Loucy (cell line): ENCODE measurements at regions not wholly inside any gene's neighbourhood (a gene's known extent, or its start where the extent isn't known, plus 50 kb on each side); places are given as distances from the start of the nearest gene placed in this dataset.

Experiments
- H2AFZ ChIP-seq: fragments of 200-600 bp; sonication (generic); 2 replicates; pipeline ENCODE4 v1.6.0; 2016; ENCODE audit warnings: antibody characterized with exemption, mild to moderate bottlenecking, low read length, moderate library complexity
- H3F3A ChIP-seq: fragments of 200-600 bp; 2 replicates; pipeline ENCODE4 v1.6.0; 2016; ENCODE audit warnings: antibody characterized with exemption, low read depth, mild to moderate bottlenecking
- H3K27me3 ChIP-seq: fragments of 200-600 bp; sonication (generic); 2 replicates; pipeline ENCODE4 v1.6.1; 2014; ENCODE audit warnings: low read length, mild to moderate bottlenecking; ENCODE audit not compliant: insufficient read depth, poor library complexity, severe bottlenecking
- H3K36me3 ChIP-seq: fragments of 200-600 bp; sonication (generic); 2 replicates; pipeline ENCODE4 v1.6.1; 2016; ENCODE audit warnings: low read length; ENCODE audit not compliant: insufficient read depth
- H3K4me1 ChIP-seq: fragments of 200-600 bp; sonication (generic); 2 replicates; pipeline ENCODE4 v1.5.1; 2014; ENCODE audit warnings: low read length, mild to moderate bottlenecking; ENCODE audit not compliant: insufficient read depth, poor library complexity, severe bottlenecking
- H3K4me2 ChIP-seq: fragments of 200-600 bp; sonication (generic); 2 replicates; pipeline ENCODE4 v1.6.0; 2014; ENCODE audit warnings: antibody characterized with exemption, low read length, low read depth, mild to moderate bottlenecking; ENCODE audit not compliant: poor library complexity, severe bottlenecking
- H3K4me3 ChIP-seq: fragments of 200-600 bp; sonication (generic); 2 replicates; pipeline ENCODE4 v1.5.1; 2014; ENCODE audit warnings: low read length, mild to moderate bottlenecking, mixed read lengths; ENCODE audit not compliant: poor library complexity, severe bottlenecking
- H3K79me2 ChIP-seq: fragments of 200-600 bp; sonication (generic); 2 replicates; pipeline ENCODE4 v1.6.1; 2014; ENCODE audit warnings: low read length; ENCODE audit not compliant: insufficient read depth
- H3K9ac ChIP-seq: fragments of 200-600 bp; sonication (generic); 2 replicates; pipeline ENCODE4 v1.6.0; 2014; ENCODE audit warnings: mild to moderate bottlenecking, low read depth, low read length, moderate library complexity; ENCODE audit not compliant: poor library complexity, severe bottlenecking
- H3K9me2 ChIP-seq: fragments of 200-600 bp; sonication (generic); replicated peaks from 2 replicates; pipeline ENCODE4 v1.6.1; 2016; ENCODE audit warnings: low read depth, low read length, mixed read lengths
- H3K9me3 ChIP-seq: fragments of 200-600 bp; sonication (generic); 2 replicates; pipeline ENCODE4 v1.6.1; 2014; ENCODE audit warnings: mild to moderate bottlenecking, antibody characterized with exemption, low read length, low read depth; ENCODE audit not compliant: insufficient read depth
- H4K20me1 ChIP-seq: fragments of 200-600 bp; sonication (generic); 2 replicates; pipeline ENCODE4 v1.6.0; 2014; ENCODE audit warnings: antibody characterized with exemption, low read length, mild to moderate bottlenecking; ENCODE audit not compliant: insufficient read depth, poor library complexity, severe bottlenecking
- EZH2phosphoT487 ChIP-seq: fragments of 200-600 bp; IDR thresholded peaks from 2 replicates; pipeline ENCODE4 v1.6.1; 2018; ENCODE audit warnings: antibody characterized with exemption, mild to moderate bottlenecking, moderate library complexity, borderline replicate concordance
- TF ChIP-seq, protein P1 (sequence below): fragments of 200-600 bp; sonication (generic); conservative IDR thresholded peaks from 2 replicates; pipeline ENCODE4 v1.5.1; 2014; ENCODE audit warnings: mild to moderate bottlenecking, antibody characterized with exemption, low read length

DNA sequence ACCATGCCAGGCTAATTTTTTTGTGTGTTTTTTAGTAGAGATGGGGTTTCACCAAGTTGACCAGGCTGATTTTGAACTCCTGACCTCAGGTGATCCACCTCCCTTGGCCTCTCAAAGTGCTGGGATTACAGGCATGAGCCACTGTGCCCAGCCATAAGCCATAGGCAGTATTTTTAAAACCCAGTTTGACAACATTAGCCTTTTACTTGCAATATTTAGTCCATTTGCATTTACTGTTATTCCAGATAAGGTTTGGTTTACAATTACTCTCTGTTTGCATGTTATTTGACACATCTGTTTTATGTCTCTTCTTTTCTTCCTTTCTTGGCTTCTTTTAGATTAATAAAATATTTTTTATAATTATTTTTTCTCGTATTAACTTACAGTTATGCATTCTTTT, 83.6 kb upstream of the EPHB3 start:
- peaks cover 23% of the 10 kb centered on the region for H3K4me1 ChIP-seq
- no peak overlapping the region for H3K4me2 ChIP-seq
- H3F3A ChIP-seq: no peaks in the 10 kb centered on the region
- no peaks in the 10 kb centered on the region for H3K36me3 ChIP-seq
- H3K9me3 ChIP-seq: no peaks in the 10 kb centered on the region
- no peak overlapping the region for H3K9ac ChIP-seq
- no peak overlapping the region for H2AFZ ChIP-seq
- TF ChIP-seq, protein P1, sequence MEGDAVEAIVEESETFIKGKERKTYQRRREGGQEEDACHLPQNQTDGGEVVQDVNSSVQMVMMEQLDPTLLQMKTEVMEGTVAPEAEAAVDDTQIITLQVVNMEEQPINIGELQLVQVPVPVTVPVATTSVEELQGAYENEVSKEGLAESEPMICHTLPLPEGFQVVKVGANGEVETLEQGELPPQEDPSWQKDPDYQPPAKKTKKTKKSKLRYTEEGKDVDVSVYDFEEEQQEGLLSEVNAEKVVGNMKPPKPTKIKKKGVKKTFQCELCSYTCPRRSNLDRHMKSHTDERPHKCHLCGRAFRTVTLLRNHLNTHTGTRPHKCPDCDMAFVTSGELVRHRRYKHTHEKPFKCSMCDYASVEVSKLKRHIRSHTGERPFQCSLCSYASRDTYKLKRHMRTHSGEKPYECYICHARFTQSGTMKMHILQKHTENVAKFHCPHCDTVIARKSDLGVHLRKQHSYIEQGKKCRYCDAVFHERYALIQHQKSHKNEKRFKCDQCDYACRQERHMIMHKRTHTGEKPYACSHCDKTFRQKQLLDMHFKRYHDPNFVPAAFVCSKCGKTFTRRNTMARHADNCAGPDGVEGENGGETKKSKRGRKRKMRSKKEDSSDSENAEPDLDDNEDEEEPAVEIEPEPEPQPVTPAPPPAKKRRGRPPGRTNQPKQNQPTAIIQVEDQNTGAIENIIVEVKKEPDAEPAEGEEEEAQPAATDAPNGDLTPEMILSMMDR: no peak
- H3K9me2 ChIP-seq: no peaks in the 10 kb centered on the region
- H4K20me1 ChIP-seq: no peaks in the 10 kb centered on the region
- no peaks in the 10 kb centered on the region for H3K27me3 ChIP-seq
- H3K4me3 ChIP-seq: no peak overlapping the region
- H3K79me2 ChIP-seq: no peaks in the 10 kb centered on the region

DNA sequence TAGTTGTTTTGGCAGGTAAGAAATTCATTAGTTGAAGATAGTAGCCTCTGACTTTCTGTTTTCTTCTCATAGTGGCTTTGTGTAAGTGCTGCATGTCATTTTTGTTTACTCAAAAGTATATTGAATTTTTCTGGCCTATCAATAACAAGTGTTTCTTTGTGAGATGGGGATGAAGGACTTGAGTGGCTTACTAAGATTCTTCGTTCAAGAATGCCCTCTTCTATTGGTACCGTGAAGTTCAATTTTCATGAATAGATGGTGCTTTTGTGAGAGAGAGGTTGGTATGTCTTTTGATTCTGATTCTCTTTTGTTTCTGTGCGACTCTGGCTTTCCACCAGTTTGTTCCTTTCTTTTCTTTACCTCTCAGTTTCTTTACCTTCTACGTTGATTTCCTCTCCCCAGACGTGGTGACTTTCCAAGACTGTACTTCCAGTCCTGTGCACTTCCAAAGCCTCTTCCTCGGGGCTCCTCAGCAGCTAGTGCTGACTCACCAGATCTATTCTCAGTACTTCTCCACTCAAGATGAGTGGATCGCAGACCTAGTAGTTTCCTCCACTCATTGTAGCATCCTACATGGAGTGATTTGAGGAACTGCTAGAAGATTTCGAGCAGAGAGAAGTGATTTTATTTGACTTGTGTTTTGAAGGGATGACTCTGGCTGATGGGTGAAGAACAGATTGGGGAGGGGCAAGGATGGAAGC, 82.0 kb upstream of the EPHB3 start:
- no peaks in the 10 kb centered on the region for H3F3A ChIP-seq

DNA sequence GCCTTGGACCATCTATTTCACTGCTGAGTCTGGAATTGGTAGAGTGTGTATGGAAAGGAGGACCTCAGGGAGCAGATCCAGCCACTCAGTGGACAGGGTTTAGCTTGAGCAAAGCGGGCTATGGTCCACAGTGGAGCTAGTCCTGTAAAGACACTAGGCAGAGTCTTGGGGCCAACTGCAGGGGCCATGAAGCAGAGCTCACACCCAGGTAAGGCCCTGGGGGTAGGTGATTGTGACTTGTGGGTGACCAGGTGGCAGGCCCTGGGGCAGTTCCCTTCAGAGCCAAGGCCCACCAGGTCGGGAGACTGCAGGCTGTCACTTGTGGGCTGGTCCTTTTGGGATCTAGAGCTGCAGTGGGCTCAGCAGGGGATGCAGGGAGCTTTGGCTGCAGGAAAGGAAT, 80.8 kb upstream of the EPHB3 start:
- Histone ChIP-seq H4K20me1 (no peaks in the 10 kb centered on the region), H3K36me3 (no peaks in the 10 kb centered on the region), H2AFZ (no peak overlapping the region), H3K9ac (no peak overlapping the region), H3K4me1 (peaks cover 12% of the 10 kb centered on the region), H3K27me3 (no peaks in the 10 kb centered on the region), H3K9me3 (no peaks in the 10 kb centered on the region), H3K4me2 (no peak overlapping the region), H3K79me2 (no peaks in the 10 kb centered on the region), H3K9me2 (no peaks in the 10 kb centered on the region), H3F3A (no peaks in the 10 kb centered on the region), H3K4me3 (no peak overlapping the region)
- TF ChIP-seq EZH2phosphoT487: no peak
- TF ChIP-seq, protein P1: no peak

More for the DNA sequence above, 82.0 kb upstream of the EPHB3 start:
- H2AFZ ChIP-seq: no peak overlapping the region
- TF ChIP-seq, protein P1: no peak
- no peak for TF ChIP-seq EZH2phosphoT487
- H3K36me3 ChIP-seq: no peaks in the 10 kb centered on the region
- H3K79me2 ChIP-seq: no peaks in the 10 kb centered on the region
- no peak overlapping the region for H3K9ac ChIP-seq
- H3K27me3 ChIP-seq: no peaks in the 10 kb centered on the region
- no peaks in the 10 kb centered on the region for H4K20me1 ChIP-seq
- H3K4me1 ChIP-seq: peaks cover 12% of the 10 kb centered on the region
- H3K4me3 ChIP-seq: no peak overlapping the region
- no peaks in the 10 kb centered on the region for H3K9me3 ChIP-seq
- no peak overlapping the region for H3K4me2 ChIP-seq
- no peaks in the 10 kb centered on the region for H3K9me2 ChIP-seq
